Esophagus squamous epithelium (tissue), 5 donors: ENCODE measurements at regions not wholly inside any gene's neighbourhood (a gene's known extent, or its start where the extent isn't known, plus 50 kb on each side); places are given as distances from the start of the nearest gene placed in this dataset.

Experiments
- DNase-seq: peaks from one replicate; lab custom pipeline; 2025; lab: John Stamatoyannopoulos, UW
- H3K27ac ChIP-seq, 4 donors: fragments of 200-600 bp; sonication (generic); one replicate each; pipeline ENCODE4 v1.5.1; 2016 to 2019; ENCODE audit warnings: mild to moderate bottlenecking in 1 of 4
- H3K27me3 ChIP-seq, 4 donors: fragments of 200-600 bp; sonication (generic); 1 replicate in 3 of 4; 2 replicates in 1 of 4; pipeline versions ENCODE4 v1.5.1 to v1.6.0; 2017 to 2021; ENCODE audit warnings: antibody characterized with exemption in 1 of 4
- H3K36me3 ChIP-seq, 3 donors: fragments of 200-600 bp; sonication (generic); one replicate each; pipeline ENCODE4 v1.5.1; 2016 to 2019
- H3K4me1 ChIP-seq, 3 donors: fragments of 200-600 bp; sonication (generic); one replicate each; pipeline ENCODE4 v1.5.1; 2017 to 2019
- H3K4me3 ChIP-seq, 4 donors: fragments of 200-600 bp; sonication (generic); 1 replicate in 3 of 4; 2 replicates in 1 of 4; pipeline ENCODE4 v1.5.1; 2016 to 2019; ENCODE audit warnings: mild to moderate bottlenecking in 2 of 4, moderate library complexity in 1 of 4
- H3K9me3 ChIP-seq, 3 donors: fragments of 200-600 bp; sonication (generic); one replicate each; pipeline ENCODE4 v1.5.1; 2016 to 2019
- CTCF ChIP-seq, 6 experiments: fragments of 450-650 bp in 4 of 6; fragments of 200-600 bp in 2 of 6; sonication (generic) in 2 of 6; IDR thresholded peaks; one replicate each; pipeline ENCODE4 v1.5.1; 2016 to 2019; ENCODE audit warnings: antibody characterized with exemption in 6 of 6, mild to moderate bottlenecking in 4 of 6, moderate library complexity in 4 of 6
- POLR2A ChIP-seq, 4 donors: fragments of 450-650 bp; IDR thresholded peaks; one replicate each; pipeline ENCODE4 v1.6.1; 2017; ENCODE audit warnings: antibody characterized with exemption in 4 of 4, mild to moderate bottlenecking in 4 of 4, moderate library complexity in 3 of 4
- WGBS, 2 donors: methylation state at CpG; one replicate each; pipeline ENCODE4 v1.1.5; 2018; 5-methylcytosine and 5-hydroxymethylcytosine counted together
- intact Hi-C: fragments of 100-400 bp; cut with DNase I; formaldehyde crosslinking; loops from one replicate; pipeline ENCODE4 v1.15.0; 2022
- donor health status: DM: yes; HTN: yes; CAD: no.

GRCh38 chr10:107545717-107546116, 381.2 kb upstream of the SORCS1 start:
- Histone ChIP-seq H3K9me3 (peaks cover 0 to 12% (median 0%) of the 10 kb centered on the region in 3 donors), H3K36me3 (no peaks in the 10 kb centered on the region), H3K27ac (no peak overlapping the region), H3K4me3 (no peak overlapping the region), H3K27me3 (no peaks in the 10 kb centered on the region), H3K4me1 (no peaks in the 10 kb centered on the region)
- intact Hi-C loops, result no loop called here
- no peak for DNase-seq
- TF ChIP-seq CTCF (IDR thresholded peaks at IDR 0.05) (no peak), POLR2A (IDR thresholded peaks at IDR 0.05) (no peak)
- WGBS, 2 donors, result 88 to 93% methylated on average over 6 to 15 of the region's 18 CpGs

- Histone ChIP-seq H3K9me3 (peaks cover 0 to 12% (median 0%) of the 10 kb centered on the region in 3 donors), H3K4me1 (no peaks in the 10 kb centered on the region), H3K27me3 (no peaks in the 10 kb centered on the region), H3K36me3 (no peaks in the 10 kb centered on the region), H3K27ac (no peak overlapping the region), H3K4me3 (no peak overlapping the region)
- TF ChIP-seq POLR2A (IDR thresholded peaks at IDR 0.05) (no peak), CTCF (IDR thresholded peaks at IDR 0.05) (no peak)
- intact Hi-C loops, result no loop called here
- DNase-seq, result no peak
- WGBS, 2 donors, result 50 to 72% methylated on average over 1 to 5 of the region's 14 CpGs
These were observed 380.4 kb upstream of the SORCS1 start for GRCh38 chr10:107544706-107545520.

- no peaks in the 10 kb centered on the region for H3K4me1 ChIP-seq
- WGBS, 2 donors, result 68 to 79% methylated on average over 5 of the region's 5 CpGs
- no peaks in the 10 kb centered on the region for H3K36me3 ChIP-seq
- no peak for DNase-seq
- H3K4me3 ChIP-seq, result no peak overlapping the region
- H3K9me3 ChIP-seq, result peaks cover 0 to 12% (median 0%) of the 10 kb centered on the region in 3 donors
- no peaks in the 10 kb centered on the region for H3K27me3 ChIP-seq
- no peak for TF ChIP-seq CTCF (IDR thresholded peaks at IDR 0.05)
- TF ChIP-seq POLR2A (IDR thresholded peaks at IDR 0.05), result no peak
- intact Hi-C loops, result no loop called here
- H3K27ac ChIP-seq, result no peak overlapping the region
These were observed 378.1 kb upstream of the SORCS1 start for GRCh38 chr10:107542607-107543006.

GRCh38 chr10:107542016-107542415, 377.5 kb upstream of the SORCS1 start:
- H3K9me3 ChIP-seq, result peaks cover 0 to 12% (median 0%) of the 10 kb centered on the region in 3 donors
- H3K27ac ChIP-seq, result no peak overlapping the region
- H3K27me3 ChIP-seq, result no peaks in the 10 kb centered on the region
- H3K4me1 ChIP-seq, result no peaks in the 10 kb centered on the region
- H3K4me3 ChIP-seq, result no peak overlapping the region
- TF ChIP-seq POLR2A (IDR thresholded peaks at IDR 0.05), result no peak
- TF ChIP-seq CTCF (IDR thresholded peaks at IDR 0.05), result no peak
- WGBS, 2 donors, result 43 to 50% methylated on average over 1 of the region's 1 CpG
- intact Hi-C loops, result no loop called here
- DNase-seq, result no peak
- no peaks in the 10 kb centered on the region for H3K36me3 ChIP-seq

GRCh38 chr10:107540981-107541380, 376.5 kb upstream of the SORCS1 start:
- DNase-seq, result no peak
- H3K4me3 ChIP-seq, result no peak overlapping the region
- WGBS, 2 donors, result 76 to 91% methylated on average over 1 of the region's 1 CpG
- intact Hi-C loops, result no loop called here
- TF ChIP-seq CTCF (IDR thresholded peaks at IDR 0.05), result no peak
- no peak for TF ChIP-seq POLR2A (IDR thresholded peaks at IDR 0.05)
- no peaks in the 10 kb centered on the region for H3K27me3 ChIP-seq
- no peak overlapping the region for H3K27ac ChIP-seq
- peaks cover 0 to 11% (median 0%) of the 10 kb centered on the region in 3 donors for H3K9me3 ChIP-seq
- no peaks in the 10 kb centered on the region for H3K36me3 ChIP-seq
- H3K4me1 ChIP-seq, result no peaks in the 10 kb centered on the region
